K562 (cell line): ENCODE measurements at regions not wholly inside any gene's neighbourhood (a gene's known extent, or its start where the extent isn't known, plus 50 kb on each side); places are given as distances from the start of the nearest gene placed in this dataset.

Experiments used
- ATAC-seq: fragments of 200-7000 bp; cut with Tn5 transposase; 3 replicates; pipeline ENCODE4 v1.9.1; 2020; ENCODE audit warnings: moderate library complexity
- BruUV-seq: library from RNA; stranded (reverse); fragments of 400-500 nt; replicated peaks from 2 replicates; lab custom pipeline; 2021; lab: Mats Ljungman, UMichigan
- CTCF ChIA-PET: fragments of 300-600 bp; formaldehyde crosslinking; extraction: SDS; loops from one replicate; lab custom pipeline; 2021; ENCODE audit warnings: low intra/inter-chr PET ratio; lab: Yijun Ruan, JAX
- POLR2A ChIA-PET: fragments of 300-600, 350-650 bp; sonication (Branson Sonifier 250); formaldehyde crosslinking; extraction: SDS; loops from one replicate; lab custom pipeline; 2021; ENCODE audit warnings: antibody characterized with exemption, inconsistent platforms; lab: Yijun Ruan, JAX
- DNase-seq, 4 experiments: peaks; one replicate each; pipeline versions ENCODE4 v3.0.0 to v3.0.0-alpha.2; 2011 to 2018; ENCODE audit warnings: low spot score in 3 of 4, mixed read lengths in 3 of 4; ENCODE audit errors: extremely low read depth in 1 of 4
- FAIRE-seq: peaks from 2 replicates; lab custom pipeline; 2011; peaks lifted over from hg19 to GRCh38; lab: Jason Lieb, UNC
- H2AFZ ChIP-seq: 2 replicates; pipeline ENCODE4 v1.6.0; 2011; ENCODE audit warnings: low read depth, low read length, control low read depth, inconsistent platforms
- H3K27ac ChIP-seq: fragments of 200-600 bp; 3 replicates; pipeline ENCODE4 v1.8.0; 2011; ENCODE audit warnings: low read depth, mild to moderate bottlenecking, control low read depth, inconsistent platforms, low read length, moderate library complexity, mixed read lengths; ENCODE audit errors: extremely low read depth
- H3K27me3 ChIP-seq, 2 experiments: fragments of 300-600 bp in 1 of 2; 2 replicates in 1 of 2; 3 replicates in 1 of 2; pipeline versions ENCODE4 v1.6.0 to v1.8.0; 2011; ENCODE audit warnings: inconsistent platforms in 2 of 2, low read length in 2 of 2, mild to moderate bottlenecking in 1 of 2, mixed read lengths in 1 of 2, moderate library complexity in 1 of 2; ENCODE audit not compliant: control insufficient read depth in 2 of 2, insufficient read depth in 2 of 2
- H3K36me3 ChIP-seq: fragments of 300-600 bp; 3 replicates; pipeline ENCODE4 v1.8.0; 2011; ENCODE audit warnings: mild to moderate bottlenecking, low read length, inconsistent platforms; ENCODE audit not compliant: control insufficient read depth, insufficient read depth
- H3K4me1 ChIP-seq, 2 experiments: fragments of 200-600 bp in 1 of 2; replicated peaks in 1 of 2; 2 replicates in 1 of 2; 3 replicates in 1 of 2; pipeline versions ENCODE4 v1.5.1 to v1.8.0; 2011; ENCODE audit warnings: inconsistent platforms in 2 of 2, low read length in 2 of 2, mild to moderate bottlenecking in 1 of 2, mixed read lengths in 1 of 2, moderate library complexity in 1 of 2; ENCODE audit not compliant: control insufficient read depth in 2 of 2, insufficient read depth in 2 of 2
- H3K4me2 ChIP-seq: 2 replicates; pipeline ENCODE4 v1.6.1; 2011; ENCODE audit warnings: low read length, control low read depth, inconsistent platforms, mixed read lengths; ENCODE audit not compliant: insufficient read depth
- H3K4me3 ChIP-seq: fragments of 200-600 bp; sonication (generic), shearing (Covaris generic); 2 replicates; pipeline ENCODE4 v1.5.1; 2016; ENCODE audit warnings: control low read depth, inconsistent platforms
- H3K79me2 ChIP-seq: fragments of 200-600 bp; 3 replicates; pipeline ENCODE4 v1.8.0; 2011; ENCODE audit warnings: low read length, inconsistent platforms; ENCODE audit not compliant: control insufficient read depth, insufficient read depth
- H3K9ac ChIP-seq, 2 experiments: 2 replicates each; pipeline versions ENCODE4 v1.6.0 to v1.6.1; 2011; ENCODE audit warnings: low read depth in 2 of 2, low read length in 2 of 2, control low read depth in 1 of 2, inconsistent platforms in 1 of 2, mild to moderate bottlenecking in 1 of 2, mixed read lengths in 1 of 2; ENCODE audit not compliant: insufficient read depth in 1 of 2
- H3K9me1 ChIP-seq: one replicate; pipeline ENCODE4 v1.6.0; 2011; ENCODE audit warnings: inconsistent platforms, mild to moderate bottlenecking, low read length, moderate library complexity; ENCODE audit not compliant: control insufficient read depth, insufficient read depth
- H3K9me3 ChIP-seq: replicated peaks from 2 replicates; pipeline ENCODE4 v1.5.1; 2011; ENCODE audit warnings: low read depth, low read length, inconsistent platforms; ENCODE audit not compliant: control insufficient read depth, insufficient read depth
- H4K20me1 ChIP-seq: replicated peaks from 2 replicates; pipeline ENCODE4 v1.6.1; 2011; ENCODE audit warnings: low read length, inconsistent platforms, mixed read lengths; ENCODE audit not compliant: control insufficient read depth, insufficient read depth
- HOMEZ ChIP-seq: fragments of 250-450 bp; sonication (Bioruptor Pico); IDR thresholded peaks from 2 replicates; pipeline ENCODE4 v1.4.0; 2020; ENCODE audit warnings: mild to moderate bottlenecking, moderate library complexity
- KHSRP ChIP-seq: fragments of 450-650 bp; IDR thresholded peaks from 2 replicates; pipeline ENCODE4 v1.6.1; 2017
- ZNF57 ChIP-seq: fragments of 450-650 bp; formaldehyde crosslinking; IDR thresholded peaks from 2 replicates; pipeline ENCODE4 v1.4.0; 2020; ENCODE audit warnings: mild to moderate bottlenecking, moderate library complexity
- ZNF699 ChIP-seq: fragments of 250-450 bp; sonication (Bioruptor Pico); IDR thresholded peaks from 2 replicates; pipeline ENCODE4 v1.8.0; 2021; ENCODE audit warnings: mild to moderate bottlenecking, moderate library complexity; ENCODE audit not compliant: insufficient replicate concordance
- WGBS: fragments of 100-300 bp; shearing (Covaris generic); methylation state at CpG from one replicate; pipeline ENCODE4 v1.1.6; 2016; ENCODE audit warnings: low coverage, mixed read lengths; ENCODE audit not compliant: insufficient coverage; ENCODE audit errors: missing lambda C conversion rate; 5-methylcytosine and 5-hydroxymethylcytosine counted together
- in situ Hi-C: fragments of 300-500 bp; cut with MboI; formaldehyde crosslinking; loops from 4 replicates; pipeline ENCODE4 v1.15.0; 2018; ENCODE audit warnings: inconsistent platforms, mixed read lengths
- intact Hi-C: fragments of 100-400 bp; cut with micrococcal nuclease; formaldehyde crosslinking; loops from 2 replicates; pipeline ENCODE4 v1.14.2; 2022

- TF ChIP-seq HOMEZ (CRISPR knock-in tag) = no peak
Observed at GRCh38 chr2:16189836-16190160, 249.4 kb downstream of the MYCN start (continued).

- H3K4me1 ChIP-seq = no peaks in the 10 kb centered on the region
- FAIRE-seq = no peak
- TF ChIP-seq ZNF699 (CRISPR knock-in tag) (no peak), ZNF57 (CRISPR knock-in tag) (no peak), KHSRP (no peak)
- in situ Hi-C loops = no loop called here
- no peak overlapping the region for H2AFZ ChIP-seq
- intact Hi-C loops = no loop called here
- peaks cover 0 to 13% of the 10 kb centered on the region in 2 experiments; a peak in 2 of 5 replicates for H3K27me3 ChIP-seq
- BruUV-seq = no TSS peak
- 0% methylated on average over 5 of the region's 5 CpGs for WGBS
- ChIA-PET CTCF (no interaction called here), POLR2A (no interaction called here)
- H3K4me2 ChIP-seq = no peak overlapping the region
- ATAC-seq = no peak
- H3K27ac ChIP-seq = no peak overlapping the region
- H3K9me1 ChIP-seq = no peaks in the 10 kb centered on the region
- no peak overlapping the region for H3K9ac ChIP-seq
- H3K9me3 ChIP-seq = no peaks in the 10 kb centered on the region
- no peaks in the 10 kb centered on the region for H3K79me2 ChIP-seq
- H3K4me3 ChIP-seq = no peak overlapping the region
- no peaks in the 10 kb centered on the region for H3K36me3 ChIP-seq
- H4K20me1 ChIP-seq = no peaks in the 10 kb centered on the region
- DNase-seq = no peak
Observed at GRCh38 chr2:16189029-16189835, 248.9 kb downstream of the MYCN start.
